Astrocyte (in vitro differentiated cells and primary cell): ENCODE measurements at regions not wholly inside any gene's neighbourhood (a gene's known extent, or its start where the extent isn't known, plus 50 kb on each side); places are given as distances from the start of the nearest gene placed in this dataset.

Experiments used
- CTCF ChIP-seq: IDR thresholded peaks from 2 replicates; pipeline ENCODE4 v1.5.1; 2011; ENCODE audit warnings: low read depth, mild to moderate bottlenecking, inconsistent platforms, low read length, moderate library complexity; ENCODE audit not compliant: insufficient read depth
- EZH2 ChIP-seq: IDR thresholded peaks from 2 replicates; pipeline ENCODE4 v1.6.1; 2012; ENCODE audit warnings: mild to moderate bottlenecking, low read length, inconsistent platforms; ENCODE audit not compliant: insufficient read depth

- TF ChIP-seq CTCF, result no peak
- no peak for TF ChIP-seq EZH2
Observed at GRCh38 chr6:154901876-154902552, 93.1 kb upstream of the TIAM2 start.
